Neural crest cell (in vitro differentiated cells): ENCODE measurements at regions not wholly inside any gene's neighbourhood (a gene's known extent, or its start where the extent isn't known, plus 50 kb on each side); places are given as distances from the start of the nearest gene placed in this dataset.

Source experiments
- DNase-seq: peaks from one replicate; pipeline ENCODE4 v3.0.0; 2021; ENCODE audit warnings: low read depth, mixed read lengths, low spot score
- H3K27ac Mint-ChIP-seq: one replicate; pipeline ENCODE4 v1.8.0; 2021; ENCODE audit warnings: mild to moderate bottlenecking, mixed read lengths; ENCODE audit not compliant: unreplicated experiment
- H3K27me3 Mint-ChIP-seq: 2 replicates; pipeline ENCODE4 v1.8.0; 2021; ENCODE audit warnings: low read depth, mild to moderate bottlenecking, mixed read lengths
- H3K36me3 Mint-ChIP-seq: 2 replicates; pipeline ENCODE4 v1.8.0; 2021; ENCODE audit warnings: low read depth, mild to moderate bottlenecking, mixed read lengths
- H3K4me1 Mint-ChIP-seq: 2 replicates; pipeline ENCODE4 v1.8.0; 2021; ENCODE audit warnings: mixed read lengths
- H3K4me3 Mint-ChIP-seq: one replicate; pipeline ENCODE4 v1.8.0; 2021; ENCODE audit warnings: mild to moderate bottlenecking, mixed read lengths
- H3K9me3 Mint-ChIP-seq: 2 replicates; pipeline ENCODE4 v1.8.0; 2021; ENCODE audit warnings: mixed read lengths
- TF ChIP-seq, protein P1 (sequence below): fragments of 200-600 bp; sonication (generic); conservative IDR thresholded peaks from 2 replicates; pipeline ENCODE4 v1.5.0; 2021; ENCODE audit warnings: antibody characterized with exemption, mild to moderate bottlenecking

DNA sequence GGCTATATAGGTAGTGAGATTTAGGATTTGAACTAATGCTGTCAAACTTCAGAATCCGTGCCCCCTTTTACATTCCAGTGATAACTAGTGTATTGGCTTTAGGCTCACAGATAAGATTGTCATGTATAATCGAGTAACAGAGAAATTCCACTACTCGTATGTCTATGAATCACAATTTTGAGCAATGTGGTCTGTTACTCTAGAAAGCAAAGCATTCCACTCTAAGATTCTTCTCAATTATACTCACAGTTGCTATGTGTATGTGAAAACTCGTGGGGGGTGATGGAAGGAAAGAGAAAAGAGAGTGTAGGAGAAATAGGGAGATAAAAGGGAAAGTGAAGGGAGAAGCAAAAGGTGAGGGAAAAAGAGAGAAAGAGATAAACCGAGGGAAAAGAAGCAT is 1175.1 kb upstream of the GOT2 start:
- H3K27me3 Mint-ChIP-seq, result no peaks in the 10 kb centered on the region
- DNase-seq, result no peak
- H3K36me3 Mint-ChIP-seq, result no peaks in the 10 kb centered on the region
- H3K4me3 Mint-ChIP-seq, result no peak overlapping the region
- H3K9me3 Mint-ChIP-seq, result no peaks in the 10 kb centered on the region
- peaks cover 10% of the 10 kb centered on the region for H3K4me1 Mint-ChIP-seq
- H3K27ac Mint-ChIP-seq, result no peak overlapping the region
- TF ChIP-seq, protein P1, sequence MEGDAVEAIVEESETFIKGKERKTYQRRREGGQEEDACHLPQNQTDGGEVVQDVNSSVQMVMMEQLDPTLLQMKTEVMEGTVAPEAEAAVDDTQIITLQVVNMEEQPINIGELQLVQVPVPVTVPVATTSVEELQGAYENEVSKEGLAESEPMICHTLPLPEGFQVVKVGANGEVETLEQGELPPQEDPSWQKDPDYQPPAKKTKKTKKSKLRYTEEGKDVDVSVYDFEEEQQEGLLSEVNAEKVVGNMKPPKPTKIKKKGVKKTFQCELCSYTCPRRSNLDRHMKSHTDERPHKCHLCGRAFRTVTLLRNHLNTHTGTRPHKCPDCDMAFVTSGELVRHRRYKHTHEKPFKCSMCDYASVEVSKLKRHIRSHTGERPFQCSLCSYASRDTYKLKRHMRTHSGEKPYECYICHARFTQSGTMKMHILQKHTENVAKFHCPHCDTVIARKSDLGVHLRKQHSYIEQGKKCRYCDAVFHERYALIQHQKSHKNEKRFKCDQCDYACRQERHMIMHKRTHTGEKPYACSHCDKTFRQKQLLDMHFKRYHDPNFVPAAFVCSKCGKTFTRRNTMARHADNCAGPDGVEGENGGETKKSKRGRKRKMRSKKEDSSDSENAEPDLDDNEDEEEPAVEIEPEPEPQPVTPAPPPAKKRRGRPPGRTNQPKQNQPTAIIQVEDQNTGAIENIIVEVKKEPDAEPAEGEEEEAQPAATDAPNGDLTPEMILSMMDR, result no peak

DNA sequence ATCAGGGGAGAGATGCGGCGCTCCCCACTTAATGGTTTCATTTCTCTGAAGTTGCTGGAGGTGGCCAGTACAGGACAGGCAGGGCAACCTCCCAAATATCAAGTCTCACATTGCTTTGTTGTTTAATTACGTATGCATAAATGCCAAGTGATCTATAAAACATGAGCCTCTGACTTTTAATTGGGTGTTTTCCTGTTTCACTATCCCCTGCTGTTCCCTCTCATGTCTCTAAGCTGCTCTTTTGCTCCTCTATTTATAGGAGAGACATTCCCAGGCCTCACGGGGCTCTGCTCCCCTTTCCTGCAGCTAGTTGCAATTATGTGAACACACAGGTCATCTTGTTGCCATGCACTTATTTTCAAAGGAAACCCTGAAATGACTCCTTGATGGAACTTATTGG is 1173.5 kb upstream of the GOT2 start:
- TF ChIP-seq, protein P1, result no peak
- no peaks in the 10 kb centered on the region for H3K36me3 Mint-ChIP-seq
- peaks cover 10% of the 10 kb centered on the region for H3K4me1 Mint-ChIP-seq
- DNase-seq, result no peak
- no peak overlapping the region for H3K4me3 Mint-ChIP-seq
- H3K27ac Mint-ChIP-seq, result no peak overlapping the region
- no peaks in the 10 kb centered on the region for H3K27me3 Mint-ChIP-seq
- no peaks in the 10 kb centered on the region for H3K9me3 Mint-ChIP-seq

DNA sequence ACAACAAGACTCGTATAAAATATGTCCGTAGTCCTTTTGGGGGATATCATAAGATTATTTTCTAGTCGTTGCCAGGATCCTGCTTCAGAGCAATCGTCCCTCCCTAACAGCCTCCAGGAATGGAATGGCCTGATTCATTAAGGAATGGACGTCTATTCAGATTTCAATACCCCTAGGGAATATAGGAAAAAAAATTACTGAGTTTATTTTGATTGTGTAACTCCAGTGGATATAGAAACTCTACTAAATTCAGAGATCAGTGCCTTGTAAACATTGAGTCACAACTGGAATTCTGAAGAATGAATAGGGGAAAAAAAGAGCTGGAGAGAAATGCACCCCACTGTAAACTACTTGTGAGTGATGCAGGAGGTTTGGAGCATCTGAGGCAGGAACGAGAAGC is 1171.5 kb upstream of the GOT2 start:
- H3K9me3 Mint-ChIP-seq, result no peaks in the 10 kb centered on the region
- H3K4me1 Mint-ChIP-seq, result peaks cover 10% of the 10 kb centered on the region
- no peaks in the 10 kb centered on the region for H3K36me3 Mint-ChIP-seq
- H3K4me3 Mint-ChIP-seq, result no peak overlapping the region
- DNase-seq, result no peak
- H3K27me3 Mint-ChIP-seq, result no peaks in the 10 kb centered on the region
- TF ChIP-seq, protein P1, result no peak
- H3K27ac Mint-ChIP-seq, result no peak overlapping the region

DNA sequence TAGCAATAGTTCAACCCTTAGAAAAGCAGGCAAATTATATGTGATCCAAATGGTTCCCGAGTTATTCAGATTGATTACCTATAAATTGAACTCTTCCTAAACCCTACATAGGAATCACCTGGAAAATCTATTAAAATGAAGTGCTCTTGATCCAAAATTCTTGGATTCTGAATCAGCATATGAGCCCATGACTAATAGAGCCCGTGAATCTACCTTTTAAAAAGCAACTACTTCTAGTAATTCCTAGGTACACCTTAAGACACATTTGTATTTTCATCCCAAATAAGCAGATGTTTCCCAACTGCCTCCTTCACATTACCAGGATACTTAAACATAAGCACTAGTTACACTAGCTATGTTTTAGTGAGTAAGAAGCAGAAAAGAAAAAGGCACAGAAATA is 1171.0 kb upstream of the GOT2 start:
- Mint-ChIP-seq H3K36me3 (no peaks in the 10 kb centered on the region), H3K4me3 (no peak overlapping the region), H3K4me1 (peaks cover 10% of the 10 kb centered on the region), H3K27ac (no peak overlapping the region), H3K27me3 (no peaks in the 10 kb centered on the region), H3K9me3 (no peaks in the 10 kb centered on the region)
- no peak for DNase-seq
- TF ChIP-seq, protein P1, result no peak

DNA sequence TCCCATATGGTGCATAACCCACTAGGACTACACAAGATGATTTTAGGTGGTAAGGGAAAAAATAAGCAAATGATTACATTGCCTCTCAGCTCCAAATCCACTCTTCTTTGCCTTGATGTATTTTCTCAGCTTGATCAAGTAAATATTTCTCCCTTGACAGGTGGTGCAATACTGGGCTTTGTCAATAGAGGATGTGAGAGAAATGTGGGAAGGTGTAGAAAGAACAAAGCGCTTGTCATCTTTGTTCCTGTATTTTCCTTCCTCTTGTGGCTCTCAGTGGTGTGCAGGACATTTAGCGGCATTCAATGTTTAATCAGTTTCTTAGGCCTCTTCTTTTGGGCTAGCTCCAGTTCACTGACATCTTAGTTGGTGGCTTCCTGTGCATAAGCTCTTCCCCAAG is 1165.8 kb upstream of the GOT2 start:
- DNase-seq, result no peak
- no peaks in the 10 kb centered on the region for H3K9me3 Mint-ChIP-seq
- H3K4me1 Mint-ChIP-seq, result no peaks in the 10 kb centered on the region
- H3K27me3 Mint-ChIP-seq, result no peaks in the 10 kb centered on the region
- no peak overlapping the region for H3K27ac Mint-ChIP-seq
- no peaks in the 10 kb centered on the region for H3K36me3 Mint-ChIP-seq
- TF ChIP-seq, protein P1, result no peak
- no peak overlapping the region for H3K4me3 Mint-ChIP-seq

DNA sequence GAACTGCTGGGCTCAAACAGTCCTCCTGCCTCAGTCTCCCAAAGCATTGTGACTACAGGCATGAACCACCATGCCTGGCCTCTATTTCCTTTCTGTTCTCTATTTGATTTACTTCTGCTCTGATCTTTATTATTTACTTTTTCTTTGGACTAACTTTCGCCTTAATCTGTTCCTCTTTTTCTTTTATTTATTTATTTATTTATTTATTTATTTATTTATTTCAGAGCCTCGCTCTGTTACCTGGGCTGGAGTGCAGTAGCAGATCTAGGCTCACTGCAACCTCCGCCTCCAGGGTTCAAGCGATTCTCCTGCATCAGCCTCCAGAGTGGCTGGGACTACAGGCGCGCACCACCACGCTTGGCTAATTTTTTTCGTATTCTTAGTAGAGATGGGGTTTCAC is 1158.3 kb upstream of the GOT2 start:
- no peak overlapping the region for H3K27ac Mint-ChIP-seq
- H3K27me3 Mint-ChIP-seq, result no peaks in the 10 kb centered on the region
- no peak for DNase-seq
- peaks cover 12% of the 10 kb centered on the region for H3K9me3 Mint-ChIP-seq
- TF ChIP-seq, protein P1, result no peak
- H3K4me3 Mint-ChIP-seq, result no peak overlapping the region
- H3K36me3 Mint-ChIP-seq, result peaks cover 2% of the 10 kb centered on the region
- H3K4me1 Mint-ChIP-seq, result no peaks in the 10 kb centered on the region
